LHCN-M2 (cell line): ENCODE measurements at regions not wholly inside any gene's neighbourhood (a gene's known extent, or its start where the extent isn't known, plus 50 kb on each side); places are given as distances from the start of the nearest gene placed in this dataset.
A peak's percentile ranks its signal among the peaks of the same experiment; 100 is the strongest.

Experiments
- DNase-seq: peaks from one replicate; pipeline ENCODE4 v3.0.0-alpha.2; 2012; ENCODE audit warnings: low read depth

- no peak for DNase-seq
Measured at GRCh38 chr5:148913493-148913892, 87.1 kb downstream of the ADRB2 start.

- peak; percentile 67 for DNase-seq
Measured at GRCh38 chr5:148913985-148914431, 87.6 kb downstream of the ADRB2 start.

GRCh38 chr5:148915224-148915817, 88.9 kb downstream of the ADRB2 start:
- DNase-seq: no peak

GRCh38 chr5:148920646-148921288, 94.4 kb downstream of the ADRB2 start:
- no peak for DNase-seq

- no peak for DNase-seq
Measured at GRCh38 chr5:148921350-148921749, 94.9 kb downstream of the ADRB2 start.

GRCh38 chr5:148922606-148923005, 96.2 kb downstream of the ADRB2 start:
- DNase-seq: no peak

- DNase-seq: no peak
Measured at GRCh38 chr5:148923023-148923422, 96.6 kb downstream of the ADRB2 start.

- DNase-seq: no peak
Measured at GRCh38 chr5:148924817-148925216, 98.4 kb downstream of the ADRB2 start.

GRCh38 chr5:148926207-148926606, 99.8 kb downstream of the ADRB2 start:
- DNase-seq: no peak

GRCh38 chr5:148927307-148927946, 101.0 kb downstream of the ADRB2 start:
- DNase-seq: no peak

- DNase-seq: no peak
Measured at GRCh38 chr5:148928141-148928540, 101.7 kb downstream of the ADRB2 start.

- DNase-seq: no peak
Measured at GRCh38 chr5:148931453-148932057, 105.1 kb downstream of the ADRB2 start.

- DNase-seq: peak; percentile 25
Measured at GRCh38 chr5:148932355-148932935, 106.0 kb downstream of the ADRB2 start.

GRCh38 chr5:148933903-148934432, 107.6 kb downstream of the ADRB2 start:
- DNase-seq: no peak

- DNase-seq: no peak
Measured at GRCh38 chr5:148934895-148935400, 108.5 kb downstream of the ADRB2 start.

- peak; percentile 44 for DNase-seq
Measured at GRCh38 chr5:148937239-148937638, 110.8 kb downstream of the ADRB2 start.

- no peak for DNase-seq
Measured at GRCh38 chr5:148937830-148938521, 111.6 kb downstream of the ADRB2 start.

- no peak for DNase-seq
Measured at GRCh38 chr5:148938522-148938882, 112.1 kb downstream of the ADRB2 start.

GRCh38 chr5:148939676-148940075, 113.3 kb downstream of the ADRB2 start:
- peak; percentile 51 for DNase-seq

GRCh38 chr5:148941810-148942209, 115.4 kb downstream of the ADRB2 start:
- DNase-seq: no peak

- no peak for DNase-seq
Measured at GRCh38 chr5:148949841-148950470, 112.9 kb downstream of the SH3TC2 start.
